IgD-negative memory B cell (primary cell): ENCODE measurements at regions not wholly inside any gene's neighbourhood (a gene's known extent, or its start where the extent isn't known, plus 50 kb on each side); places are given as distances from the start of the nearest gene placed in this dataset.

ENCODE experiments used
- H3K27ac Mint-ChIP-seq, 3 donors: one replicate each; pipeline ENCODE4 v1.8.0; 2020 to 2022; ENCODE audit warnings: mild to moderate bottlenecking in 3 of 3, mixed read lengths in 3 of 3, moderate library complexity in 1 of 3
- H3K27me3 Mint-ChIP-seq: one replicate; pipeline ENCODE4 v1.8.0; 2021; ENCODE audit warnings: mixed read lengths
- H3K36me3 Mint-ChIP-seq: one replicate; pipeline ENCODE4 v1.8.0; 2020; ENCODE audit warnings: mild to moderate bottlenecking, mixed read lengths
- H3K4me1 Mint-ChIP-seq, 3 donors: one replicate each; pipeline ENCODE4 v1.8.0; 2020 to 2022; ENCODE audit warnings: mixed read lengths in 3 of 3, mild to moderate bottlenecking in 1 of 3
- H3K4me3 Mint-ChIP-seq, 4 donors: one replicate each; pipeline ENCODE4 v1.8.0; 2020 to 2022; ENCODE audit warnings: mild to moderate bottlenecking in 4 of 4, mixed read lengths in 4 of 4, moderate library complexity in 3 of 4
- H3K9me3 Mint-ChIP-seq, 3 donors: one replicate each; pipeline ENCODE4 v1.8.0; 2020 to 2021; ENCODE audit warnings: mixed read lengths in 3 of 3, mild to moderate bottlenecking in 1 of 3

DNA sequence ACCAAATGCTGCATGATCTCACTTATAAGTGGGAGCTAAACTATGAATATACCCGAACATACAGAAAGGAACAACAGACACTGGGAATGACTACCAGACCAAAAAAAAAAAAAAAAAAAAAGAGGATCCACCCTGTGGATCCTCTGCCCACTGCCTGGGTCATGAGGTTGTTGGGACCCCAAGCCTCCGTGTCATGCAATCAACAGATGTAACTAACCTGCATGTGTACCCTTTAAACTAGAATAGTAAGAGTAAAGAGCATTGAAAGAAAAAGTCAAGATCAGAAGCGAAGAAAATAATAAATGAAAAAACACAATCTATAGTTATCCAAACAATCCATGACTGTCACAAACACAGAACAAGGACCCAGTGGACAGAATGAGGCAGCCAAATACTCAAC, 109.5 kb upstream of the TOP3B start:
- H3K27me3 Mint-ChIP-seq, result no peaks in the 10 kb centered on the region

DNA sequence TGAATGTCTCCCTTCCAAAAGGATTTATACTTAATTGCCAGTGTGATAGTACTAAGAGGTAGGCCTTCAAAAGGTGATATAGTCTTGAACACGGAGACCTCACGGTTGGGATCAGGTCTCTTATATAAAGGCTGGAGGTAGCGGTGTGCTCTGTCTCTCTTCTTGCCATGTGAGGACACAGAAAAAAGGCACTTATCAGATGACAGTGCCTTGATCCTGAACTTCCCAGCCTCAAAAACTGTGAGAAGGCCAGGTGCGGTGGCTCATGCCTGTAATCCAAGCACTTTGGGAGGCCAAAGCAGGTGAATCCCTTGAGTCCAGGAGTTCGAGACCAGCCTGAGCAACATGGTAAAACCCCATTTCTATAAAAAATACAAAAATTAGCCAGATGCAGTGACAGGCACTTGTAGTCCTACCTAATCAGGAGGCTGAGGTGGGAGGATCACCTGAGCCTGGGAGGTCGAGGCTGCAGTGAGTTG, 108.9 kb upstream of the TOP3B start:
- no peak overlapping the region for H3K27ac Mint-ChIP-seq
- peak overlapping the region in 1 of 4 donors; percentile 19 for H3K4me3 Mint-ChIP-seq
- H3K9me3 Mint-ChIP-seq, result peaks cover 8 to 30% (median 13%) of the 10 kb centered on the region in 3 donors
- peaks cover 15 to 42% (median 29%) of the 10 kb centered on the region in 3 donors for H3K4me1 Mint-ChIP-seq
- H3K27me3 Mint-ChIP-seq, result no peaks in the 10 kb centered on the region
- peaks cover 11% of the 10 kb centered on the region for H3K36me3 Mint-ChIP-seq

More for the DNA sequence above, 109.5 kb upstream of the TOP3B start:
- no peak overlapping the region for H3K27ac Mint-ChIP-seq
- peaks cover 21 to 48% (median 34%) of the 10 kb centered on the region in 3 donors for H3K4me1 Mint-ChIP-seq
- H3K36me3 Mint-ChIP-seq, result peaks cover 13% of the 10 kb centered on the region
- peaks cover 9 to 37% (median 19%) of the 10 kb centered on the region in 3 donors for H3K9me3 Mint-ChIP-seq
- no peak overlapping the region for H3K4me3 Mint-ChIP-seq

DNA sequence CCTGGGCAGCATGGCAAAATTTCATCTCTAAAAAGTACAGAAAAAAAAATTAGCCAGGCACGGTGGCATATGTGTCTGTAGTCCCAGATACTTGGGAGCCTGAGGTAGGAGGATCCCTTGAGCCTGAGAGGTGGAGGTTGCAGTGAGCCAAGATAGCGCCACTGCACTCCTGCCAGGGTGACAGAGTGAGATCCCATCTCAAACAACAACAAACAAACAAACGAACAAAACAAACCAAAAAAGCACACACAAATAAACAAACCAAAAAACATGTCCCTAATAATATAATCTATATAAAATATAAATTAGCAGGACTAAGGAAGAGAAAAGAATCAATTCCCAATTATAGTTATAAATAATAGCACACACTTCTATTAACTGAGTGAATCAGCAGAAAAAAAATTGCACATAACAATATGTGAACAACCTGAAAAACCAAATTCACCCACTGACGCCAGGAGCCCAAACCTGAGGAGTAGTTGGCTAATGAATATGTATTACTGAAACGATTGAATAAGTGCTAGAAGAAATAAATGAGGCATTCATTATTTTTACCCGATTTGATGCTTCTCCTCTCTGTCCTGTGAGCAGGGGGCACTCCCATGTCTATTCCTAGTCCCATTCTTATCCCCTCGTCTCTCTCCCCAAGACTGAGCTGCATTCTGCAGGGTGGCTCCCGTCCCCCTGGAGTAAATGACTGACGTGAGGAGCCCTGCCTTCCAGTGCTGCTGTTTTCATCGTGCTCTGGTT, 108.2 kb upstream of the TOP3B start:
- H3K9me3 Mint-ChIP-seq, result peaks cover 8 to 24% (median 10%) of the 10 kb centered on the region in 3 donors
- H3K27ac Mint-ChIP-seq, result no peak overlapping the region
- peaks cover 11% of the 10 kb centered on the region for H3K36me3 Mint-ChIP-seq
- H3K4me1 Mint-ChIP-seq, result peaks cover 15 to 37% (median 29%) of the 10 kb centered on the region in 3 donors
- peak overlapping the region in 1 of 4 donors; percentile 19 for H3K4me3 Mint-ChIP-seq
- no peaks in the 10 kb centered on the region for H3K27me3 Mint-ChIP-seq

DNA sequence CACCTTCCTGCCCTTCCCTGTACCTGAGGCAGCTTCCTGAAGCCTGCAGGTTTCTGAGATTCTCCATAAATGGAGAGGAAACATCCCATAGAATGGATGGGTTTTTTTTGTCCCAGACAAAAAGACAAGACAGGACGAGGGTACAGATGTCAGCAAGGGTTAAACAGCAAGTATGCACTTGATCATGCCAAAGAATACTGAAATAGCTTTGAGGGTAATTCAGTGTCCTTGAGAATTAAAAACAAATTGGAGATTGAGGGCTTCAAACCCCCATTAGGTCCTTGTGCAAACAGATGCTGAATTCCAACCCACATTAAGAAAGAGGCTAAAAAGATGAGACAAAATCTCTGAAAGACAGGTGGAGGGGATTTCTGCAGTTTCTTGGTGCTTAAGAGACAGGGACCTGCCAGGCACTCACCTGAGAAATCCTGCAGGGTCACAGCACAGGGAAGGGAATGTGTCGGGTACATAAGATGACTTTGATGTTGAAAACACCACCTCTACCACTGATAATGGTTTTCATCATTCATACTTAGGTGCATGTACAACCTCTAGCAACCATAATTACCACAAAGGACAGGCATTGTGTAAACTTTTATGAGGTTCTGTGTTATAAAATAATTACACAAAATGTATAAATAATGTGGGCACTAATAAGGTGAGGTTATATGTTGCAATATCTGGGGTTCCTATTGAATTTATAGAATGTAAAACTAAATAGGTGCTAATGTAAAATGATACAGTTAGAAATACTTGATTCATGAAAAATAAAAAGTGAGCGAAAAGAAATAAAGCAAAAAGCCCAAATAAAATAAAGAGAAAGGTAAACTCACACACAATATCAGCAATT, 107.1 kb upstream of the TOP3B start:
- Mint-ChIP-seq H3K4me3 (peak overlapping the region in 1 of 4 donors; percentile 23), H3K9me3 (peaks cover 6 to 16% (median 6%) of the 10 kb centered on the region in 3 donors), H3K27me3 (no peaks in the 10 kb centered on the region), H3K27ac (no peak overlapping the region), H3K4me1 (peaks cover 15 to 34% (median 29%) of the 10 kb centered on the region in 3 donors), H3K36me3 (peaks cover 4% of the 10 kb centered on the region)

DNA sequence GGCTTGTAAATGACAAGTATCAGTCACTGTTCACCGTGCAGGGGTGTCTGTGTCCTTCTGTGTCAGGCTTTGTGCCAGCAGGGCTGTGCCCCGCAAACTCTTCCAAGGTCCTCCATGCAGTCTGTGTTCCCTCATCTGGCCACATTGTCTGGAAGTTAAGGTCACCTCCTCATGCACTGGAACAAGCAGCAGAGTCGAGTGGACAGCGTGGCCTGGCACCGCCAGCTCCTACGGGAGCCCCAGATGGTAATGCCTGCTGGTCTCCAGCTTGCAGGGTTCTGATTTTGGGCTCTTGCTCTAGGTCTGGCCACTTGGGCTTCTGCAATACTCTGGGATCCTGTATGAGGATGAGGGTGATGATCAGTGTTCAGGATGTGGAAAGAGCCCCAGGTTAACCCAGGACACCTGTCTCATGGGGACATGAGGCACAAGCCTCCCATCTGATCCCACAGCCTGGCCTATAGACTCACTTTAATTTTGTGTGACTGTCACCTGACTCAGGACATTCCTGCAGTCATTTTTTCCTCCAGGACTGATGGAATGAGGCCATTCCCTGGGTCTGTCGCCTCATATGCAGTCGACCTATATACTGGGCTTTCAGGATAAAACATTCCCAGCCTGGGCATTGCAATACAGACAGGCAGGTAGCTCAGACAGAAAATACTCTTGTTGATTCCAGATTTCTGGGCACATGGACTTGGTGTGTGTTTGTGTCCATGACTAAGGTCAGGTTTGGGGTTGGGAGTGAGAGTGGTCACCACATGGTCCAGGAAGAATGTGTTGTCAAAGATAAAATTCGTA, 106.3 kb upstream of the TOP3B start:
- no peak overlapping the region for H3K4me3 Mint-ChIP-seq

DNA sequence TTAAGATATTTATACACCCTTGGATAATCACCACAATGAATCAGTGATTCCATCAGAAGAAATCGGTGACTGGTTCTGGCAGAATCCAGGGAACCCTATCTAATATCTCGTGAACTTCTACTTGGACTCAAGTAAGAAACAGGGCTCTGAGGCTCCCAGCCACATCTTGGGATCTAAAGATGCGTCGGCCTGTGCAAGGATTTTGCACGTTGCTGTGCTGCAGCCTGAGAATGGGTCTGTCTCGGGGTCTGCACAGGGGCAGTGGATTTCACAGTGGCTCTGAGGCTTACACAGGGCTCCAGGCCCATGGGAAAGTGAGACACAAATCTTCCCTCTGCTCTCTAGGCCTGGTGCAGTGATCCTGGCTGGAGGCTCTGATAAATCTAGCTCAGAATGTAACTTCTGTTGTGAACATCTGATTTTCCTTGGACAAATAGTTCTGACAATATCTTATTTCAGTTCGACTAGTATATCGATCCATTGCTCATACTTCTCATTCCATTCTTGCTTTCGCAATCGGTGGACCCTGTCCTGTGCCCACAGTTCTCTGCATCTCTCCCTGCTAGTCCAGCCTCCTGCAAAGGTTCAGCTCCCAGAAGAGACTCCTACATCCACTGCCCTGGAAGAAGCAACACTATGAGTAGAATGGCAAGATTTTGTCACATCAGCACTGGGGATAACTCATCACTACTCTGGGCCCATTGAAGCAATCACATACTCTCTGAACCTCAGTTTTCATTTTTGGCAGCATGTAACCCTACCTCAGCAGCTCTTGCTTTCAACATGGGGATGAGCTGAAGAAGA, 105.5 kb upstream of the TOP3B start:
- H3K27me3 Mint-ChIP-seq, result no peaks in the 10 kb centered on the region
- H3K9me3 Mint-ChIP-seq, result peaks cover 0 to 5% (median 0%) of the 10 kb centered on the region in 3 donors
- H3K27ac Mint-ChIP-seq, result no peak overlapping the region
- H3K4me3 Mint-ChIP-seq, result no peak overlapping the region
- peaks cover 4% of the 10 kb centered on the region for H3K36me3 Mint-ChIP-seq
- peaks cover 10 to 28% (median 25%) of the 10 kb centered on the region in 3 donors for H3K4me1 Mint-ChIP-seq

More for the DNA sequence above, 106.3 kb upstream of the TOP3B start:
- peaks cover 4% of the 10 kb centered on the region for H3K36me3 Mint-ChIP-seq
- H3K9me3 Mint-ChIP-seq, result peaks cover 0 to 9% (median 4%) of the 10 kb centered on the region in 3 donors
- peaks cover 15 to 33% (median 30%) of the 10 kb centered on the region in 3 donors for H3K4me1 Mint-ChIP-seq
- no peaks in the 10 kb centered on the region for H3K27me3 Mint-ChIP-seq
- no peak overlapping the region for H3K27ac Mint-ChIP-seq

DNA sequence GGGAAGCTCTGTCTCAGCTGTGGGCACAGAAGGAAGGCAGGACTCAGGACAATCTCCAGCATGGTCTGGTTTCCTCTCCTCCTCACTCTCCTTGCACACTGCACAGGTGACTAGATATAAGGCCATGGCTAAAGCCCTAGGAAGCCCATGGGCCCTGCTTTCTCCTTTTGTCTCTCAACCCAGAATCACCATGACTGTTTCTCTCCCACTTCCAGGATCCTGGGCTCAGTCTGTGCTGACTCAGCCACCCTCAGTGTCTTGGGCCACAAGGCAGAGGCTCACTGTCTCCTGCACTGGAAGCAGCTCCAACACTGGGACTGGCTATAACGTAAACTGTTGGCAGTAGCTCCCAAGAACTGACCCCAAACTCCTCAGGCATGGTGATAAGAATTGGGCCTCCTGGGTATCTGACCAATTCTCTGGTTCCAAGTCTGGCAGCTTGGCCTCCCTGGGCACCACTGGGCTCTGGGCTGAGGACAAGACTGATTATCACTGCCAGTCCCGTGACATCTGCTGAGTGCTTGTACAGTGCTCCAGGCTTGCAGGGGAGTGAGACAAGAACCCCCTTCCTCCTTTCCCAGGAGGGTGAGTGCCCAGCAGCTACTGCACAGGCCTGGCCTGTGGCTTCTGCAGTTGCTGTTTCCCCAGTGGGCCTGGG, 104.0 kb upstream of the TOP3B start:
- no peak overlapping the region for H3K27ac Mint-ChIP-seq
- H3K36me3 Mint-ChIP-seq, result no peaks in the 10 kb centered on the region
- H3K4me1 Mint-ChIP-seq, result peaks cover 2 to 20% (median 16%) of the 10 kb centered on the region in 3 donors
- no peaks in the 10 kb centered on the region for H3K27me3 Mint-ChIP-seq
- H3K9me3 Mint-ChIP-seq, result no peaks in the 10 kb centered on the region
- H3K4me3 Mint-ChIP-seq, result no peak overlapping the region

DNA sequence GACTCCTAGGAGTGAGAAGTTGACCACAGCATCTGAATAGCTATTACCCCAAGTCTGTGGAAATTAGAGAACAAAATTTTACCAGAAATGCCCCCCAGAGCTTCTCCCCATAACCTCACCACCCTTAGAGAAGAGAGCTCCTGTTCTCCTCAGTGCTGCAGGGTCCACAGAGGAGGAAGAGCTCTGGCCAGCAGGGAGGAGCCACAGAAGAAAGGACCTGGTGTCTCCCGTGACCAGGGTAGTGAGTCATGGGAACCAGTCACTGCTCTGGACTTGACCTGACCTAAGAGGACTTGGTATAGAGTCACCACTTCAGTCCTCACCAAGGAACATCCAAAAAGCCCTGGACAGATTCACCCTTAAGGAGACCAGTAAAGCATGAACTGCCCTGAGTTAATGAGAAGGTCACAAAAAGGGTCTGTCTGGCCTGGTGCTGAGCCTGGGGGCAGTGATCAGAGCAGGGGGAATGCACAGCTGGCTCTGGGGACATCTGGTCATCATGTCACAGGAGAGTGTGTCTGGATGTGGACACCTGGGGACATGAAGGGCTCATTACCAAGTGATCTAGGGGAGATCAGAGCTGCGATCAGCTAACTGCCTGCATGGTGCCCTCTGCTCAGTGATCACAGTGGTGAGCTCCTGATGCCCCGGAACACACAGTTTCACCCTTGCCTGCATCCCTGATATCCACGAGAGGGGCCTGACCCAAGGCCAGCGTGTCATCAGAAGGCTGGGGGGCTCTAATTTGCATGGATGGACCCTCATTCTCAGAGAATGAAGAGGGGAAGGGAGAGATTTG, 103.3 kb upstream of the TOP3B start:
- peaks cover 3% of the 10 kb centered on the region for H3K36me3 Mint-ChIP-seq
- no peak overlapping the region for H3K4me3 Mint-ChIP-seq
- peak overlapping the region in 1 of 3 donors; percentile 31 for H3K27ac Mint-ChIP-seq
- peaks cover 2 to 22% (median 12%) of the 10 kb centered on the region in 3 donors for H3K4me1 Mint-ChIP-seq
- H3K9me3 Mint-ChIP-seq, result no peaks in the 10 kb centered on the region
- H3K27me3 Mint-ChIP-seq, result no peaks in the 10 kb centered on the region

DNA sequence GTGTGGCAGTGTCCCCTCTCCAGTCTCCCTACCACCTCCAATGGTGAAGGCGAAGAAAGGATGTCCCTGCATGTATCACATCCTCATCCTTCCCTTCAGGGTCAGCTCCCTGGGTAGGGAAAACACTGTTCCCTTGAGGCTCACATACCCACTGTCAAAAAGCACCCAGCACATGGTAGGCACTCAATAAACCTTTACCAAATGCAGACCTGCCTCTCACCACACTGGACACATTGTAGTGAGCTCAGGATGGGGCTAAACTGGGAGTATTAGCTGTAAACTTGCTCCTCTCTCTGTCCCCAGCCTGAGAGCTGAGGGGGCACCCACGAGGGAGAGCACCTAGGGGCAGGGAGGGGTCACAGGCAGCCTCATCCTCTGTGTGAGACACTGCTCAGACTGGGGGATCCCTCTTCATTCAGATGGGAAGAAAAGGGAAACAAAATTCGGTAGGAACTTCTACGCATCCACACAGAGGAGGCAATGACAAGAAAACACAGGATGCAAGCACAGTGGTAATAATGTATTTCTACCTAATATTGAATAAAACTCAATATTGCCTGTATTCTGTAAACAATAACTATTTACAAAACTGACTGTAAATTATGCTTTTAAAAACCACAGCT, 101.6 kb upstream of the TOP3B start:
- H3K27me3 Mint-ChIP-seq, result no peaks in the 10 kb centered on the region
- no peak overlapping the region for H3K27ac Mint-ChIP-seq
- no peaks in the 10 kb centered on the region for H3K9me3 Mint-ChIP-seq
- H3K4me1 Mint-ChIP-seq, result peaks cover 0 to 14% (median 4%) of the 10 kb centered on the region in 3 donors
- H3K4me3 Mint-ChIP-seq, result no peak overlapping the region
- H3K36me3 Mint-ChIP-seq, result peaks cover 3% of the 10 kb centered on the region

DNA sequence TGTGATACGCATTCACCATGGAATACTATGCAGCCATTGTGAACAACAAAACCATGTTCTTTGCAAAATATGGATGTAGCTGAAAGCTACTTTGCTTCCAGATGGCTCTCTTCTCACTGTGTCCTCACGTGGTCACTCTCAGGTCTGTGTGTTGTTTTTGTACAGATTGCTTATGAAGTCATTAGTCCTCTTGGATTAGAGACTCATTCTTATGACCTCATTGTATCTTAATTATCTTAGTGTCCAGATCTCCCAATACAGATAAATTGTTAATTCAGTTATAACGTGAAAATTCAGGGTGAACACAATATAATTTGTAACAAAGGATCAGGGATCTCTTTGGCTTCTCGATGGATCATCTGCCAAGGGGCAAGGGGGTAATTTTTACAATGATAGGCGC, 100.4 kb upstream of the TOP3B start:
- Mint-ChIP-seq H3K27ac (no peak overlapping the region), H3K9me3 (no peaks in the 10 kb centered on the region), H3K4me1 (peaks cover 0 to 14% (median 3%) of the 10 kb centered on the region in 3 donors), H3K36me3 (peaks cover 3% of the 10 kb centered on the region), H3K27me3 (no peaks in the 10 kb centered on the region), H3K4me3 (no peak overlapping the region)

DNA sequence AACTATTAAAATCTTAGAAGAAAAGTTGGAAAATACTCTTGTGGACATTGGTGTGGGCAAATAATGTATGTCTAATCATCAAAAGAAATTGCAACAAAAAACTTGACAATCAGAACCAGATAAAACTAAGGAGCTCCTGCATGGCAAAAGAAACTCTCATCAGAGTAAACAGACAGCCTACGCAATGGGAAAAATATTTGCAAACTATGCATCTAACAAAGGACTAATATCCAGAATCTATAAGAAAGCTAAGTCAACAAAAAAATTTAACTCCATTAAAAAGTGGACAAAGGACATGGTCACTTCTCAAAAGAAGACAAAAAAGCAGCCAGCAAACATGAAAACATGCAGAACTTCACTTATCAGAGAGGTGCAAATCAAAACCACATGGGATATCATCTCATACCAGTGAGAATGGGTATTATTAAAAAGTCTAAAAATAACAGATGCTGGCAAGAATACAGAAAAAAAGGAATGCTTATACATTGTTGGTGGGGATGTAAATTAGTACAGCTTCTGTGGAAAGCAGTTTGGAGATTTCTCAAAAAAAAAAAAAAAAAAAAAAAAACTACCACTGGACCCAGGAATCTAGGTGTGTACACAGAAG, 99.7 kb upstream of the TOP3B start:
- H3K36me3 Mint-ChIP-seq, result peaks cover 3% of the 10 kb centered on the region
- no peak overlapping the region for H3K4me3 Mint-ChIP-seq
- H3K4me1 Mint-ChIP-seq, result peaks cover 0 to 14% (median 3%) of the 10 kb centered on the region in 3 donors
- H3K27ac Mint-ChIP-seq, result no peak overlapping the region
- no peaks in the 10 kb centered on the region for H3K27me3 Mint-ChIP-seq
- no peaks in the 10 kb centered on the region for H3K9me3 Mint-ChIP-seq

DNA sequence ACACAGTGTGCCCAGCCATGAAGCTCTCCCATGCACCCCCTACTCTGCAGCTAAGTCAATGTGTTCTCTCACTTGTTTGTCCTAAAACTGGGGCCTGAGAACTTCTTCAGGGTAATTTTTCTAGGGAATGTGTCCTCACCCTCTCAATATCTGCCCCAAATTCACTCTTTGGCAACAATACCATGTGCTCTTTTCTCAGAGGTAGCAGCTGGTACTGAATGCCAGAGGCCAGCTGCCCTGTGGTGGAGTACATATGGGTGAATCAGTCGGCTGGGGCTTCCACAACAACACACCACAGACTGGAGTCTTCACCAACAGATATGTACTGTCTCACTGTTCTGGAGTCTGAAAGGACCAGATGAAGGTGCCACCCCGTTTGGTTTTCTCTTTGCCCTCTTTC, 97.7 kb upstream of the TOP3B start:
- Mint-ChIP-seq H3K4me1 (peaks cover 0 to 14% (median 3%) of the 10 kb centered on the region in 3 donors), H3K27me3 (no peaks in the 10 kb centered on the region), H3K36me3 (peaks cover 3% of the 10 kb centered on the region), H3K4me3 (no peak overlapping the region), H3K9me3 (no peaks in the 10 kb centered on the region), H3K27ac (no peak overlapping the region)
